Activated CD4-positive, alpha-beta memory T cell treated with anti-CD3 and anti-CD28 coated beads for 36 hours (primary cell): ENCODE measurements at regions not wholly inside any gene's neighbourhood (a gene's known extent, or its start where the extent isn't known, plus 50 kb on each side); places are given as distances from the start of the nearest gene placed in this dataset.

Experiments
- CTCF ChIA-PET: fragments of 350-600 bp; sonication (Branson Sonifier 250); formaldehyde crosslinking; loops from one replicate; lab custom pipeline; 2021; ENCODE audit warnings: antibody characterized with exemption, inconsistent platforms; lab: Charles Lee
- POLR2A ChIA-PET: fragments of 350-600 bp; sonication (Branson Sonifier 250); formaldehyde crosslinking; loops from one replicate; lab custom pipeline; 2021; ENCODE audit warnings: antibody characterized with exemption; lab: Charles Lee
- DNase-seq: peaks from one replicate; pipeline ENCODE4 v3.0.0-alpha.2; 2020
- H3K27ac Mint-ChIP-seq: one replicate; pipeline ENCODE4 v1.8.0; 2021; ENCODE audit warnings: mixed read lengths
- H3K27me3 Mint-ChIP-seq: one replicate; pipeline ENCODE4 v1.8.0; 2021; ENCODE audit warnings: mixed read lengths
- H3K36me3 Mint-ChIP-seq: one replicate; pipeline ENCODE4 v1.8.0; 2021; ENCODE audit warnings: mixed read lengths
- H3K4me1 Mint-ChIP-seq: one replicate; pipeline ENCODE4 v1.8.0; 2021; ENCODE audit warnings: low read depth, mixed read lengths
- H3K4me3 Mint-ChIP-seq: one replicate; pipeline ENCODE4 v1.8.0; 2021; ENCODE audit warnings: mild to moderate bottlenecking, mixed read lengths
- H3K9me3 Mint-ChIP-seq: one replicate; pipeline ENCODE4 v1.8.0; 2021; ENCODE audit warnings: mixed read lengths
- intact Hi-C: fragments of 100-400 bp; cut with micrococcal nuclease; formaldehyde crosslinking; loops from one replicate; pipeline ENCODE4 v1.15.1; 2023

GRCh38 chr6:23111984-23112383 lies 542.6 kb downstream of the HDGFL1 start:
- peaks cover 34% of the 10 kb centered on the region for H3K9me3 Mint-ChIP-seq
- no peak for DNase-seq
- intact Hi-C loops, result no loop called here
- H3K36me3 Mint-ChIP-seq, result no peaks in the 10 kb centered on the region
- H3K27me3 Mint-ChIP-seq, result no peaks in the 10 kb centered on the region
- CTCF ChIA-PET, result no interaction called here
- POLR2A ChIA-PET, result no interaction called here
- H3K4me3 Mint-ChIP-seq, result no peak overlapping the region
- no peaks in the 10 kb centered on the region for H3K4me1 Mint-ChIP-seq
- H3K27ac Mint-ChIP-seq, result no peak overlapping the region

GRCh38 chr6:23114812-23115504 lies 545.6 kb downstream of the HDGFL1 start:
- POLR2A ChIA-PET, result no interaction called here
- CTCF ChIA-PET, result no interaction called here
- intact Hi-C loops, result no loop called here

GRCh38 chr6:23137611-23138010 lies 568.2 kb downstream of the HDGFL1 start:
- Mint-ChIP-seq H3K9me3 (peaks cover 23% of the 10 kb centered on the region), H3K27ac (no peak overlapping the region), H3K36me3 (no peaks in the 10 kb centered on the region), H3K27me3 (no peaks in the 10 kb centered on the region), H3K4me1 (no peaks in the 10 kb centered on the region), H3K4me3 (no peak overlapping the region)
- no peak for DNase-seq
- ChIA-PET POLR2A (no interaction called here), CTCF (no interaction called here)
- intact Hi-C loops, result no loop called here

More at GRCh38 chr6:23114812-23115504, 545.6 kb downstream of the HDGFL1 start:
- Mint-ChIP-seq H3K36me3 (no peaks in the 10 kb centered on the region), H3K9me3 (peaks cover 20% of the 10 kb centered on the region), H3K4me1 (no peaks in the 10 kb centered on the region), H3K4me3 (no peak overlapping the region), H3K27ac (no peak overlapping the region), H3K27me3 (no peaks in the 10 kb centered on the region)
- no peak for DNase-seq

- ChIA-PET CTCF (no interaction called here), POLR2A (no interaction called here)
- peaks cover 10% of the 10 kb centered on the region for H3K9me3 Mint-ChIP-seq
- H3K4me1 Mint-ChIP-seq, result no peaks in the 10 kb centered on the region
- DNase-seq, result no peak
- intact Hi-C loops, result no loop called here
- H3K4me3 Mint-ChIP-seq, result no peak overlapping the region
- no peaks in the 10 kb centered on the region for H3K27me3 Mint-ChIP-seq
- no peak overlapping the region for H3K27ac Mint-ChIP-seq
- H3K36me3 Mint-ChIP-seq, result no peaks in the 10 kb centered on the region
Observed at GRCh38 chr6:23140871-23141270, 571.5 kb downstream of the HDGFL1 start.

GRCh38 chr6:23145781-23146180 lies 576.4 kb downstream of the HDGFL1 start:
- Mint-ChIP-seq H3K4me3 (no peak overlapping the region), H3K4me1 (no peaks in the 10 kb centered on the region), H3K27me3 (no peaks in the 10 kb centered on the region), H3K9me3 (peaks cover 2% of the 10 kb centered on the region), H3K36me3 (no peaks in the 10 kb centered on the region), H3K27ac (no peak overlapping the region)
- DNase-seq, result no peak
- intact Hi-C loops, result no loop called here
- ChIA-PET CTCF (no interaction called here), POLR2A (no interaction called here)

GRCh38 chr6:23154159-23154558 lies 584.8 kb downstream of the HDGFL1 start:
- H3K4me3 Mint-ChIP-seq, result no peak overlapping the region
- no peaks in the 10 kb centered on the region for H3K27me3 Mint-ChIP-seq
- intact Hi-C loops, result no loop called here
- no peaks in the 10 kb centered on the region for H3K4me1 Mint-ChIP-seq
- ChIA-PET POLR2A (no interaction called here), CTCF (no interaction called here)
- H3K36me3 Mint-ChIP-seq, result no peaks in the 10 kb centered on the region
- peaks cover 11% of the 10 kb centered on the region for H3K9me3 Mint-ChIP-seq
- no peak overlapping the region for H3K27ac Mint-ChIP-seq
- DNase-seq, result no peak

- Mint-ChIP-seq H3K4me1 (no peaks in the 10 kb centered on the region), H3K27ac (no peak overlapping the region), H3K36me3 (no peaks in the 10 kb centered on the region), H3K9me3 (peaks cover 17% of the 10 kb centered on the region), H3K27me3 (no peaks in the 10 kb centered on the region), H3K4me3 (no peak overlapping the region)
- CTCF ChIA-PET, result no interaction called here
- intact Hi-C loops, result no loop called here
- POLR2A ChIA-PET, result no interaction called here
- DNase-seq, result no peak
Observed at GRCh38 chr6:23170049-23170448, 600.7 kb downstream of the HDGFL1 start.

- no peaks in the 10 kb centered on the region for H3K27me3 Mint-ChIP-seq
- ChIA-PET CTCF (no interaction called here), POLR2A (no interaction called here)
- H3K4me1 Mint-ChIP-seq, result no peaks in the 10 kb centered on the region
- peaks cover 8% of the 10 kb centered on the region for H3K9me3 Mint-ChIP-seq
- no peaks in the 10 kb centered on the region for H3K36me3 Mint-ChIP-seq
- intact Hi-C loops, result no loop called here
- no peak overlapping the region for H3K4me3 Mint-ChIP-seq
- no peak for DNase-seq
- H3K27ac Mint-ChIP-seq, result no peak overlapping the region
Observed at GRCh38 chr6:23173234-23173633, 603.9 kb downstream of the HDGFL1 start.

- Mint-ChIP-seq H3K4me3 (no peak overlapping the region), H3K27me3 (no peaks in the 10 kb centered on the region), H3K4me1 (no peaks in the 10 kb centered on the region), H3K27ac (no peak overlapping the region), H3K9me3 (peaks cover 8% of the 10 kb centered on the region), H3K36me3 (no peaks in the 10 kb centered on the region)
- intact Hi-C loops, result no loop called here
- DNase-seq, result no peak
- POLR2A ChIA-PET, result no interaction called here
- CTCF ChIA-PET, result no interaction called here
Observed at GRCh38 chr6:23174781-23175361, 605.5 kb downstream of the HDGFL1 start.

GRCh38 chr6:23175391-23175790 lies 606.0 kb downstream of the HDGFL1 start:
- intact Hi-C loops, result no loop called here
- POLR2A ChIA-PET, result no interaction called here
- Mint-ChIP-seq H3K4me3 (no peak overlapping the region), H3K4me1 (no peaks in the 10 kb centered on the region), H3K9me3 (peaks cover 8% of the 10 kb centered on the region), H3K36me3 (no peaks in the 10 kb centered on the region), H3K27ac (no peak overlapping the region), H3K27me3 (no peaks in the 10 kb centered on the region)
- CTCF ChIA-PET, result no interaction called here
- DNase-seq, result no peak

- ChIA-PET POLR2A (no interaction called here), CTCF (no interaction called here)
- no peak for DNase-seq
- Mint-ChIP-seq H3K9me3 (peaks cover 3% of the 10 kb centered on the region), H3K4me1 (no peaks in the 10 kb centered on the region), H3K4me3 (no peak overlapping the region), H3K27ac (no peak overlapping the region), H3K27me3 (no peaks in the 10 kb centered on the region), H3K36me3 (no peaks in the 10 kb centered on the region)
- intact Hi-C loops, result no loop called here
Observed at GRCh38 chr6:23176471-23176870, 607.1 kb downstream of the HDGFL1 start.

GRCh38 chr6:23176883-23177282 lies 607.5 kb downstream of the HDGFL1 start:
- H3K9me3 Mint-ChIP-seq, result peaks cover 3% of the 10 kb centered on the region
- DNase-seq, result no peak
- H3K4me1 Mint-ChIP-seq, result no peaks in the 10 kb centered on the region
- intact Hi-C loops, result no loop called here
- no peaks in the 10 kb centered on the region for H3K36me3 Mint-ChIP-seq
- ChIA-PET CTCF (no interaction called here), POLR2A (no interaction called here)
- H3K27me3 Mint-ChIP-seq, result no peaks in the 10 kb centered on the region
- no peak overlapping the region for H3K27ac Mint-ChIP-seq
- H3K4me3 Mint-ChIP-seq, result no peak overlapping the region

- POLR2A ChIA-PET, result no interaction called here
- DNase-seq, result no peak
- CTCF ChIA-PET, result no interaction called here
- intact Hi-C loops, result no loop called here
- H3K27me3 Mint-ChIP-seq, result no peaks in the 10 kb centered on the region
- no peaks in the 10 kb centered on the region for H3K36me3 Mint-ChIP-seq
- H3K4me1 Mint-ChIP-seq, result no peaks in the 10 kb centered on the region
- no peak overlapping the region for H3K4me3 Mint-ChIP-seq
- no peak overlapping the region for H3K27ac Mint-ChIP-seq
- H3K9me3 Mint-ChIP-seq, result peaks cover 3% of the 10 kb centered on the region
Observed at GRCh38 chr6:23177806-23178205, 608.4 kb downstream of the HDGFL1 start.
